GM23248 (cell line): ENCODE measurements at regions not wholly inside any gene's neighbourhood (a gene's known extent, or its start where the extent isn't known, plus 50 kb on each side); places are given as distances from the start of the nearest gene placed in this dataset.

ENCODE experiments used
- EZH2 ChIP-seq: fragments of 200-600 bp; sonication (generic); IDR thresholded peaks from 2 replicates; pipeline ENCODE4 v1.6.1; 2018; ENCODE audit warnings: antibody characterized with exemption, mild to moderate bottlenecking; ENCODE audit not compliant: insufficient read depth, poor library complexity, severe bottlenecking
- EZH2phosphoT487 ChIP-seq: fragments of 200-600 bp; sonication (generic); IDR thresholded peaks from 2 replicates; pipeline ENCODE4 v1.6.1; 2018; ENCODE audit warnings: antibody characterized with exemption, moderate library complexity, mild to moderate bottlenecking, low read depth; ENCODE audit not compliant: insufficient read depth

- TF ChIP-seq EZH2phosphoT487: no peak
- TF ChIP-seq EZH2: no peak
Measured at GRCh38 chr12:5301539-5301938, 130.4 kb upstream of the NTF3 start.
